Esophagus muscularis mucosa (tissue), 4 donors: ENCODE measurements at regions not wholly inside any gene's neighbourhood (a gene's known extent, or its start where the extent isn't known, plus 50 kb on each side); places are given as distances from the start of the nearest gene placed in this dataset.

Source experiments
- DNase-seq: peaks from one replicate; pipeline ENCODE4 v3.0.0-alpha.2; 2017; ENCODE audit errors: extremely low spot score
- H3K27ac ChIP-seq, 4 donors: fragments of 200-600 bp; sonication (generic); replicated peaks in 1 of 4; 1 replicate in 3 of 4; 2 replicates in 1 of 4; pipeline ENCODE4 v1.5.1; 2016 to 2019; ENCODE audit warnings: mild to moderate bottlenecking in 1 of 4
- H3K27me3 ChIP-seq, 4 donors: fragments of 200-600 bp; sonication (generic); one replicate each; pipeline versions ENCODE4 v1.5.1 to v1.6.0; 2016 to 2019
- H3K36me3 ChIP-seq, 4 donors: fragments of 200-600 bp; sonication (generic); one replicate each; pipeline ENCODE4 v1.5.1; 2016 to 2019
- H3K4me1 ChIP-seq, 4 donors: fragments of 200-600 bp; sonication (generic); one replicate each; pipeline ENCODE4 v1.5.1; 2016 to 2019
- H3K4me3 ChIP-seq, 4 donors: fragments of 200-600 bp; sonication (generic); 1 replicate in 2 of 4; 2 replicates in 2 of 4; pipeline ENCODE4 v1.5.1; 2016 to 2019; ENCODE audit warnings: mild to moderate bottlenecking in 4 of 4, moderate library complexity in 1 of 4
- H3K9me3 ChIP-seq, 4 donors: fragments of 200-600 bp; sonication (generic); 1 replicate in 3 of 4; 2 replicates in 1 of 4; pipeline ENCODE4 v1.5.1; 2016 to 2019
- CTCF ChIP-seq, 3 experiments: fragments of 200-600 bp in 2 of 3; fragments of 450-650 bp in 1 of 3; sonication (generic) in 2 of 3; IDR thresholded peaks; one replicate each; pipeline ENCODE4 v1.5.1; 2017 to 2019; ENCODE audit warnings: antibody characterized with exemption in 3 of 3, mild to moderate bottlenecking in 2 of 3, moderate library complexity in 1 of 3
- EP300 ChIP-seq: sonication (generic); formaldehyde crosslinking; IDR thresholded peaks from one replicate; pipeline ENCODE4 v1.6.1; 2017; ENCODE audit warnings: antibody characterized with exemption
- POLR2A ChIP-seq: fragments of 450-650 bp; IDR thresholded peaks from one replicate; pipeline ENCODE4 v1.6.1; 2017; ENCODE audit warnings: antibody characterized with exemption, moderate library complexity, mild to moderate bottlenecking, low read depth
- POLR2AphosphoS5 ChIP-seq, 2 donors: sonication (generic); formaldehyde crosslinking; IDR thresholded peaks; one replicate each; pipeline ENCODE4 v1.6.1; 2017; ENCODE audit warnings: antibody characterized with exemption in 2 of 2
- WGBS: methylation state at CpG from one replicate; pipeline ENCODE4 v1.1.5; 2018; 5-methylcytosine and 5-hydroxymethylcytosine counted together
- intact Hi-C: fragments of 100-400 bp; cut with DNase I; formaldehyde crosslinking; loops from one replicate; pipeline ENCODE4 v1.15.1; 2023

- no peak overlapping the region for H3K27ac ChIP-seq
- TF ChIP-seq EP300: no peak
- TF ChIP-seq POLR2A: no peak
- TF ChIP-seq POLR2AphosphoS5 (IDR thresholded peaks at IDR 0.05): no peak
- no peak for TF ChIP-seq CTCF (IDR thresholded peaks at IDR 0.05)
- H3K9me3 ChIP-seq: no peaks in the 10 kb centered on the region
- H3K36me3 ChIP-seq: no peaks in the 10 kb centered on the region
- H3K4me3 ChIP-seq: no peak overlapping the region
- H3K27me3 ChIP-seq: no peaks in the 10 kb centered on the region
- WGBS: 73% methylated on average over 2 of the region's 2 CpGs
- intact Hi-C loops: no loop called here
- no peaks in the 10 kb centered on the region for H3K4me1 ChIP-seq
- DNase-seq: no peak
These were observed 101.0 kb downstream of the MRPL39 start for GRCh38 chr21:25506261-25506660.

- TF ChIP-seq POLR2A (no peak), POLR2AphosphoS5 (IDR thresholded peaks at IDR 0.05) (no peak), EP300 (no peak), CTCF (IDR thresholded peaks at IDR 0.05) (no peak)
- intact Hi-C loops: no loop called here
- Histone ChIP-seq H3K27me3 (no peaks in the 10 kb centered on the region), H3K36me3 (no peaks in the 10 kb centered on the region), H3K4me1 (no peaks in the 10 kb centered on the region), H3K4me3 (no peak overlapping the region), H3K9me3 (no peaks in the 10 kb centered on the region), H3K27ac (no peak overlapping the region)
- DNase-seq: no peak
- WGBS: 89% methylated on average over 1 of the region's 1 CpG
These were observed 103.3 kb downstream of the MRPL39 start for GRCh38 chr21:25503981-25504380.

GRCh38 chr21:25501996-25502665 lies 105.2 kb downstream of the MRPL39 start:
- WGBS: 33% methylated on average over 1 of the region's 1 CpG
- intact Hi-C loops: no loop called here
- Histone ChIP-seq H3K4me1 (no peaks in the 10 kb centered on the region), H3K36me3 (no peaks in the 10 kb centered on the region), H3K27me3 (no peaks in the 10 kb centered on the region), H3K9me3 (no peaks in the 10 kb centered on the region), H3K27ac (no peak overlapping the region), H3K4me3 (no peak overlapping the region)
- no peak for TF ChIP-seq POLR2AphosphoS5 (IDR thresholded peaks at IDR 0.05)
- no peak for TF ChIP-seq EP300
- TF ChIP-seq CTCF (IDR thresholded peaks at IDR 0.05): no peak
- no peak for TF ChIP-seq POLR2A
- no peak for DNase-seq

DNA sequence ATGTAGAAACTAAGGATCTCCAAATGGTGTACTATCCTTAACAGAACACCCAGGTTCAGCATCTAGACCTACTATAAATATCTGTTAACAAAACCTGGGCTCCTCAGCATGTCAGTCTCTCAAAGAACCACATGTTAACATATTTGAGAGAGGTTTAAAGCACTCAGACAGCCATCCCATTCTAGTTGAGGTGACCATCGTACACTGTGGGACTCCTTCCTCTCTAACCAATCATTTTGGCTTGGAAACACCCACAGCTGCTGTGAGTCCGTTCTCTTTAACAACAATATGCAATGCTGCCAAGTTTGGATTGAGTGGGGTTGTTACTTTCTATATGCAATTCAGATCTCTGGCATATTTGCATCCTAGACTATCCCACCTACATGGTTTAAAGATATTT lies 105.8 kb downstream of the MRPL39 start:
- H3K36me3 ChIP-seq: no peaks in the 10 kb centered on the region
- no peak for DNase-seq
- intact Hi-C loops: no loop called here
- TF ChIP-seq POLR2A: no peak
- TF ChIP-seq CTCF (IDR thresholded peaks at IDR 0.05): no peak
- TF ChIP-seq POLR2AphosphoS5 (IDR thresholded peaks at IDR 0.05): no peak
- TF ChIP-seq EP300: no peak
- H3K4me1 ChIP-seq: no peaks in the 10 kb centered on the region
- WGBS: 54% methylated on average over 2 of the region's 2 CpGs
- H3K4me3 ChIP-seq: no peak overlapping the region
- no peaks in the 10 kb centered on the region for H3K27me3 ChIP-seq
- no peak overlapping the region for H3K27ac ChIP-seq
- H3K9me3 ChIP-seq: no peaks in the 10 kb centered on the region

DNA sequence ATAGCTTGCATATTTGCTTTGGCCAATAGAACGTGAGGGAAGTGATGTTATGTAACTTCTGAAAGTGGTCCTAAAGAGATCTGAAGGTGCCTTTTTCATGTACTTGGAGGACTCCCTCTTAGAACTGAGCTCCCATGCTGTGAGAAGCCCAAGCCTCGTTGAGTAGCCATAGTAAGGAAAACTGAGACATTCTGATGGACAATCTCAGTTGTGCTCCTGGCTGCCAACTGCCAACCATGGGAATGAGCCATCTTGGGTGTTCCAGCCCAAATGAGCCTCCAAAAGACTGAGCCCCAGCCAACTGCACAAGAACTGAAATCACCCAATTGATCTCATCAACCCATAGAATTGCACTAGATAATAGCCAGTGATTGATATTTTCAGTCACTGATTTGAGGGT lies 106.7 kb downstream of the MRPL39 start:
- H3K4me3 ChIP-seq: no peak overlapping the region
- no peaks in the 10 kb centered on the region for H3K9me3 ChIP-seq
- no peak for DNase-seq
- 74% methylated on average over 2 of the region's 2 CpGs for WGBS
- no peaks in the 10 kb centered on the region for H3K36me3 ChIP-seq
- no peak overlapping the region for H3K27ac ChIP-seq
- H3K27me3 ChIP-seq: no peaks in the 10 kb centered on the region
- intact Hi-C loops: no loop called here
- no peaks in the 10 kb centered on the region for H3K4me1 ChIP-seq
- TF ChIP-seq POLR2A: no peak
- TF ChIP-seq EP300: no peak
